Lung (tissue), 11 donors: ENCODE measurements at regions not wholly inside any gene's neighbourhood (a gene's known extent, or its start where the extent isn't known, plus 50 kb on each side); places are given as distances from the start of the nearest gene placed in this dataset.

Experiments
- ATAC-seq: fragments of 200-7000 bp; cut with Tn5 transposase; one replicate; pipeline ENCODE4 v1.9.1; 2020; ENCODE audit warnings: moderate number of reproducible peaks; ENCODE audit not compliant: insufficient read depth, low FRiP score
- DNase-seq, 3 donors: peaks; one replicate each; pipeline ENCODE4 v3.0.0-alpha.2; 2013 to 2017
- H3K27ac ChIP-seq, 2 donors: one replicate each; pipeline ENCODE4 v1.5.1; 2013; ENCODE audit warnings: mild to moderate bottlenecking in 2 of 2, moderate library complexity in 2 of 2, control low read depth in 1 of 2, inconsistent platforms in 1 of 2, low read depth in 1 of 2, low read length in 1 of 2
- H3K27me3 ChIP-seq, 3 donors: one replicate each; pipeline ENCODE4 v1.5.1; 2013; ENCODE audit warnings: low read length in 2 of 3; ENCODE audit not compliant: control insufficient read depth in 3 of 3, insufficient read depth in 3 of 3
- H3K36me3 ChIP-seq, 4 donors: one replicate each; pipeline ENCODE4 v1.5.1; 2013; ENCODE audit warnings: low read length in 4 of 4, mild to moderate bottlenecking in 1 of 4, moderate library complexity in 1 of 4; ENCODE audit not compliant: control insufficient read depth in 4 of 4, insufficient read depth in 4 of 4
- H3K4me1 ChIP-seq, 5 donors: one replicate each; pipeline ENCODE4 v1.5.1; 2013; ENCODE audit warnings: low read length in 5 of 5, mild to moderate bottlenecking in 2 of 5, moderate library complexity in 1 of 5; ENCODE audit not compliant: control insufficient read depth in 5 of 5, insufficient read depth in 5 of 5
- H3K4me3 ChIP-seq: one replicate; pipeline ENCODE4 v1.5.1; 2013; ENCODE audit warnings: mild to moderate bottlenecking, control low read depth, moderate library complexity
- H3K9ac ChIP-seq, 2 donors: one replicate each; pipeline ENCODE4 v1.5.1; 2013; ENCODE audit warnings: low read length in 2 of 2, control low read depth in 1 of 2; ENCODE audit not compliant: insufficient read depth in 1 of 2
- H3K9me3 ChIP-seq, 4 donors: one replicate each; pipeline ENCODE4 v1.5.1; 2013; ENCODE audit warnings: low read length in 3 of 4, mild to moderate bottlenecking in 1 of 4, moderate library complexity in 1 of 4; ENCODE audit not compliant: control insufficient read depth in 4 of 4, insufficient read depth in 3 of 4
- WGBS, 2 donors: extraction: QIAGEN DNeasy Blood & Tissue Kit; methylation state at CpG; one replicate each; pipeline ENCODE4 v1.1.7; 2013; 5-methylcytosine and 5-hydroxymethylcytosine counted together
- TF ChIP-seq, protein P1 (sequence below): IDR thresholded peaks from 2 replicates; pipeline ENCODE4 v1.5.1; 2012; ENCODE audit warnings: mild to moderate bottlenecking; ENCODE audit errors: control extremely low read depth, extremely low read depth
- donor health status: control.
- donor health status: control.
- donor health status: Bipolar disorder and iron deficiency.
- donor health status: healthy.
- donor health status: DM: yes; HTN: yes; CAD: no.

DNA sequence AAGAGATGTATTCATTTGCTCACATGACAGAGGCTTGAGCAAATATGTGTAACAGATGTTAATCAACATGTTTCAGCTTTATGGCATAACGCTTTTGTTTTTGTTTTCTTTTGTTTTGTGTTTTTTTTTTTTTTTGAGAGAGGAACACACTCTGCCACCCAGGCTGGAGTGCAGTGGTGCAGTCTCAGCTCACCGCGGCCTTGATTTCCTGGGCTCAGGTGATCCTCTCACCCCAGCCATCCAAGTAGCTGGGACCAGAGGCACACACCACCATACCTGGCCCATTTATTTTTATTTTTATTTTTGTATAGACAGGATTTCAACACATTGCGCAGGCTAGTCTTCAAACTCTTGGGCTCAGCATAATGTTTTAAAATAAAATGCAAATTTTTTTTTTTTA, 1504.4 kb upstream of the CADM2 start:
- no peak overlapping the region for H3K4me3 ChIP-seq
- TF ChIP-seq, protein P1, sequence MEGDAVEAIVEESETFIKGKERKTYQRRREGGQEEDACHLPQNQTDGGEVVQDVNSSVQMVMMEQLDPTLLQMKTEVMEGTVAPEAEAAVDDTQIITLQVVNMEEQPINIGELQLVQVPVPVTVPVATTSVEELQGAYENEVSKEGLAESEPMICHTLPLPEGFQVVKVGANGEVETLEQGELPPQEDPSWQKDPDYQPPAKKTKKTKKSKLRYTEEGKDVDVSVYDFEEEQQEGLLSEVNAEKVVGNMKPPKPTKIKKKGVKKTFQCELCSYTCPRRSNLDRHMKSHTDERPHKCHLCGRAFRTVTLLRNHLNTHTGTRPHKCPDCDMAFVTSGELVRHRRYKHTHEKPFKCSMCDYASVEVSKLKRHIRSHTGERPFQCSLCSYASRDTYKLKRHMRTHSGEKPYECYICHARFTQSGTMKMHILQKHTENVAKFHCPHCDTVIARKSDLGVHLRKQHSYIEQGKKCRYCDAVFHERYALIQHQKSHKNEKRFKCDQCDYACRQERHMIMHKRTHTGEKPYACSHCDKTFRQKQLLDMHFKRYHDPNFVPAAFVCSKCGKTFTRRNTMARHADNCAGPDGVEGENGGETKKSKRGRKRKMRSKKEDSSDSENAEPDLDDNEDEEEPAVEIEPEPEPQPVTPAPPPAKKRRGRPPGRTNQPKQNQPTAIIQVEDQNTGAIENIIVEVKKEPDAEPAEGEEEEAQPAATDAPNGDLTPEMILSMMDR, result no peak
- H3K27ac ChIP-seq, result no peak overlapping the region
- H3K4me1 ChIP-seq, result peaks cover 0 to 23% (median 0%) of the 10 kb centered on the region in 5 donors
- no peak for ATAC-seq
- DNase-seq, result no peak
- 85 to 93% methylated on average over 4 of the region's 4 CpGs for WGBS, 2 donors
- no peaks in the 10 kb centered on the region for H3K27me3 ChIP-seq
- no peaks in the 10 kb centered on the region for H3K36me3 ChIP-seq
- no peaks in the 10 kb centered on the region for H3K9me3 ChIP-seq
- no peak overlapping the region for H3K9ac ChIP-seq

DNA sequence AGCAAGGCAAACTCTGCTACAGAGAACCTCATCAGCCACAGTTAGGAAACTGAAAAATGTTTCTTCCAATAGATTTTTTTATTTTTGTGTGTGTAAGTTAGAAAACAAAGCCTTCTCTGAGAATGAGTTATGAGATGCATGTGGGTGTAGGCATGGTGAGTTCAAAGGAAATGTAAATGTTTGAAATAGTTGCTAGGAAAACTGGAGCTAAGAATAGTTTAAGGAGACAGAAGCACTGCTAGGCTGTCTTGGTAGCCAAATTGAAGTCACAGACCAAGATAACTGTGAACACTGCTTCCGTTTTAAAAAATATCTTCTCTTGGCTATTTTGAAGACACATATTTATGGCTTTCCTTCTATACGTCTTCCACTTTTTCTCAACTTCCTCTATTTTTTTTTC, 1501.2 kb upstream of the CADM2 start:
- Histone ChIP-seq H3K9me3 (no peaks in the 10 kb centered on the region), H3K4me1 (peaks cover 0 to 23% (median 0%) of the 10 kb centered on the region in 5 donors), H3K9ac (no peak overlapping the region), H3K36me3 (no peaks in the 10 kb centered on the region), H3K27ac (no peak overlapping the region), H3K4me3 (no peak overlapping the region), H3K27me3 (no peaks in the 10 kb centered on the region)
- 26 to 39% methylated on average over 2 of the region's 2 CpGs for WGBS, 2 donors
- DNase-seq (peak in 2 of 3 donors; percentile 16 to 23), ATAC-seq (no peak)
- TF ChIP-seq, protein P1, result no peak

GRCh38 chr3:83460052-83460451, 1498.7 kb upstream of the CADM2 start:
- WGBS, 2 donors, result 67 to 73% methylated on average over 2 of the region's 2 CpGs
- H3K4me1 ChIP-seq, result peaks cover 0 to 6% (median 0%) of the 10 kb centered on the region in 5 donors

DNA sequence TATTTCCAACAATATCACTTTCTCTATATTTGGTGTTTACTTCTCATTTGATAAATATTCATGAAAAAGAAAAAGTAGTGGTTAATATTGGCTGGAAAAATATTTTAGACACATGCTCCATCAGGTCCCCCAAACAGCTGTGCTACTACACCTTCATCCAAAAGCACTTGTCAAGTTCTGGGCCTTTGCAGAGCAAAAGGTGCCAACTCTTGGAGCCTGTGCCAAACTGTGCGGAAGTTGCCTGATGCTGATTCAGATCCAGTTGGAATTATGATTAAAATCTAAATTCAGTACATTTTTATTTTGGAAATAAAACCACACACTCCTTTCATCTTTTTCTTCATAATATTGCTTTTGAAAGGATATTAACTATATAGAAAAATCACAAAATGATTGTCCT, 1497.4 kb upstream of the CADM2 start:
- TF ChIP-seq, protein P1, result no peak
- Histone ChIP-seq H3K4me1 (no peaks in the 10 kb centered on the region), H3K9ac (no peak overlapping the region), H3K27ac (no peak overlapping the region), H3K36me3 (no peaks in the 10 kb centered on the region), H3K4me3 (no peak overlapping the region), H3K9me3 (no peaks in the 10 kb centered on the region), H3K27me3 (no peaks in the 10 kb centered on the region)
- DNase-seq (no peak), ATAC-seq (no peak)
- WGBS, 2 donors, result 79 to 88% methylated on average over 1 of the region's 1 CpG

More at GRCh38 chr3:83460052-83460451, 1498.7 kb upstream of the CADM2 start:
- Histone ChIP-seq H3K27ac (no peak overlapping the region), H3K4me3 (no peak overlapping the region), H3K27me3 (no peaks in the 10 kb centered on the region), H3K36me3 (no peaks in the 10 kb centered on the region), H3K9ac (no peak overlapping the region), H3K9me3 (no peaks in the 10 kb centered on the region)
- ATAC-seq (no peak), DNase-seq (no peak)
- TF ChIP-seq, protein P1, result no peak
